ENCODE measurements at regions not wholly inside any gene's neighbourhood (a gene's known extent, or its start where the extent isn't known, plus 50 kb on each side); places are given as distances from the start of the nearest gene placed in this dataset.

- Histone ChIP-seq H3K9ac (ENCODE audit: low read length in 3 of 3) (no peak overlapping the region), H3K27me3 (ENCODE audit: control insufficient read depth, insufficient read depth, low read length) (no peaks in the 10 kb centered on the region), H3K4me1 (ENCODE audit: control insufficient read depth in 2 of 3, insufficient read depth in 2 of 3, low read depth in 1 of 3, low read length in 3 of 3) (no peaks in the 10 kb centered on the region), H3K36me3 (ENCODE audit: control insufficient read depth in 2 of 3, insufficient read depth in 3 of 3, low read length in 3 of 3) (no peaks in the 10 kb centered on the region), H3K9me3 (ENCODE audit: control insufficient read depth in 2 of 3, insufficient read depth in 1 of 3, low read length in 3 of 3) (no peaks in the 10 kb centered on the region), H3K27ac (ENCODE audit: low read depth in 2 of 2, low read length in 2 of 2) (no peak overlapping the region), H3K4me3 (ENCODE audit: low read length in 3 of 3) (no peak overlapping the region)
- DNase-seq (peak in 3 of 5 donors; percentile 12 to 80 (median 62)), FAIRE-seq (no peak)
- no peak for TF ChIP-seq CTCF (IDR thresholded peaks at IDR 0.05; ENCODE audit: borderline replicate concordance, extremely low read depth, insufficient read depth)
- intact Hi-C loops (cut with DNase I): no loop called here
Observed at GRCh38 chr20:7085467-7085866, 318.0 kb downstream of the BMP2 start.

GRCh38 chr20:7087803-7088202 is 320.3 kb downstream of the BMP2 start:
- intact Hi-C loops (cut with DNase I): no loop called here

GRCh38 chr20:7090001-7090400 is 322.5 kb downstream of the BMP2 start:
- no peak overlapping the region for H3K27ac ChIP-seq (ENCODE audit: low read depth in 2 of 2, low read length in 2 of 2)
- FAIRE-seq: no peak
- no peaks in the 10 kb centered on the region for H3K4me1 ChIP-seq (ENCODE audit: control insufficient read depth in 2 of 3, insufficient read depth in 2 of 3, low read depth in 1 of 3, low read length in 3 of 3)
- no peak for TF ChIP-seq CTCF (IDR thresholded peaks at IDR 0.05; ENCODE audit: borderline replicate concordance, extremely low read depth, insufficient read depth)
- H3K9me3 ChIP-seq (ENCODE audit: control insufficient read depth in 2 of 3, insufficient read depth in 1 of 3, low read length in 3 of 3): no peaks in the 10 kb centered on the region
- DNase-seq: no peak
- no peaks in the 10 kb centered on the region for H3K36me3 ChIP-seq (ENCODE audit: control insufficient read depth in 2 of 3, insufficient read depth in 3 of 3, low read length in 3 of 3)
- no peak overlapping the region for H3K9ac ChIP-seq (ENCODE audit: low read length in 3 of 3)
- no peaks in the 10 kb centered on the region for H3K27me3 ChIP-seq (ENCODE audit: control insufficient read depth, insufficient read depth, low read length)
- intact Hi-C loops (cut with DNase I): no loop called here
- H3K4me3 ChIP-seq (ENCODE audit: low read length in 3 of 3): no peak overlapping the region

More at GRCh38 chr20:7087803-7088202, 320.3 kb downstream of the BMP2 start:
- FAIRE-seq (no peak), DNase-seq (no peak)
- Histone ChIP-seq H3K9ac (ENCODE audit: low read length in 3 of 3) (no peak overlapping the region), H3K27me3 (ENCODE audit: control insufficient read depth, insufficient read depth, low read length) (no peaks in the 10 kb centered on the region), H3K9me3 (ENCODE audit: control insufficient read depth in 2 of 3, insufficient read depth in 1 of 3, low read length in 3 of 3) (no peaks in the 10 kb centered on the region), H3K36me3 (ENCODE audit: control insufficient read depth in 2 of 3, insufficient read depth in 3 of 3, low read length in 3 of 3) (no peaks in the 10 kb centered on the region), H3K4me1 (ENCODE audit: control insufficient read depth in 2 of 3, insufficient read depth in 2 of 3, low read depth in 1 of 3, low read length in 3 of 3) (no peaks in the 10 kb centered on the region), H3K27ac (ENCODE audit: low read depth in 2 of 2, low read length in 2 of 2) (no peak overlapping the region), H3K4me3 (ENCODE audit: low read length in 3 of 3) (no peak overlapping the region)
- no peak for TF ChIP-seq CTCF (IDR thresholded peaks at IDR 0.05; ENCODE audit: borderline replicate concordance, extremely low read depth, insufficient read depth)

- Histone ChIP-seq H3K4me1 (ENCODE audit: control insufficient read depth in 2 of 3, insufficient read depth in 2 of 3, low read depth in 1 of 3, low read length in 3 of 3) (no peaks in the 10 kb centered on the region), H3K9me3 (ENCODE audit: control insufficient read depth in 2 of 3, insufficient read depth in 1 of 3, low read length in 3 of 3) (no peaks in the 10 kb centered on the region), H3K4me3 (ENCODE audit: low read length in 3 of 3) (peak overlapping the region in 1 of 3 donors; percentile 27), H3K27ac (ENCODE audit: low read depth in 2 of 2, low read length in 2 of 2) (no peak overlapping the region), H3K36me3 (ENCODE audit: control insufficient read depth in 2 of 3, insufficient read depth in 3 of 3, low read length in 3 of 3) (no peaks in the 10 kb centered on the region), H3K27me3 (ENCODE audit: control insufficient read depth, insufficient read depth, low read length) (no peaks in the 10 kb centered on the region), H3K9ac (ENCODE audit: low read length in 3 of 3) (no peak overlapping the region)
- peak in 1 of 5 donors; percentile 14 for DNase-seq
- no peak for TF ChIP-seq CTCF (IDR thresholded peaks at IDR 0.05; ENCODE audit: borderline replicate concordance, extremely low read depth, insufficient read depth)
- FAIRE-seq: no peak
- intact Hi-C loops (cut with DNase I): no loop called here
Observed at GRCh38 chr20:7090811-7091210, 323.3 kb downstream of the BMP2 start.
